Renal cortex interstitium (tissue), 11 donors: ENCODE measurements at regions not wholly inside any gene's neighbourhood (a gene's known extent, or its start where the extent isn't known, plus 50 kb on each side); places are given as distances from the start of the nearest gene placed in this dataset.
"Not testable (repeated sequence)": the region's sequence is repeated elsewhere in the genome, so short reads cannot be mapped to it uniquely, and the experiment has no call there.

Experiments used
- DNase-seq, 11 donors: peaks; one replicate each; pipeline ENCODE4 v3.0.0-alpha.2; 2013; ENCODE audit warnings: low read depth in 9 of 11, low spot score in 4 of 11; ENCODE audit errors: extremely low read depth in 1 of 11

DNA sequence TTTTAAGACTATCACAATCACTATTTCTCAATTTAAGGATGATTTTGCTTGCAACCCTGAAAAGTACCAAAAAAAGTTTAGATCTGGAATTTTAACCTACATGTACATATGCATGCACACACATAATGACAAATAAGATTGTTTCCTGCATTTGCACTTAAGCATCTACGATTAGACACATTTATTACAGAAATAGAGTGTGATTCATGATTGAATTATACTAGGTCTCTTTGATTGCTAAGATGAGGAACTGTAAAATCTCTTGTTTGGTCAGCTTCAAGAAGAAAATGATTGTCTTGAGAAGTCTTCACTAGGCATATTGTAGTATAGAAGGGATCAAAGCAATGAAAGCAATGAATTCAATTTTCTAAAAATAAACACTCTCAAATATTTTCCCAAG, 185.9 kb upstream of the AGR3 start:
- no peak for DNase-seq

DNA sequence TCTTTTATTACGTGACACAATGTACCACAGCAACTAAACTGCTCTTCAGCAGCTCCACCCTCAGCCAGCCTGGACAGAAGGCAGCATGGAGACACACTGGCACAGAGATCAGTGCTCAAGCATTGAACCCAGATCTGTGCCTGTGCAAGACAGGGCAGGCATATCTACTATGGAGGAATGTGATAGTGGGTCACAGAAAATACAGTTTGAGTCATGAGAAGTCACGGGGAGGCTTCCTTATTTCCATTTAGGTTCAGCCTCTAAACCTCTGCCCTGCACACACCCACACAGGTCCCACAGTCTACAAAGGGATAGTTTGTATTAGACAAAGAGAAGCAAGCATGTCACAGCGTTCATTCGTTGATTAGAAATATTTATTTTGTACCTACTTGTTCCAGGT, 187.4 kb upstream of the AGR3 start:
- no peak for DNase-seq

DNA sequence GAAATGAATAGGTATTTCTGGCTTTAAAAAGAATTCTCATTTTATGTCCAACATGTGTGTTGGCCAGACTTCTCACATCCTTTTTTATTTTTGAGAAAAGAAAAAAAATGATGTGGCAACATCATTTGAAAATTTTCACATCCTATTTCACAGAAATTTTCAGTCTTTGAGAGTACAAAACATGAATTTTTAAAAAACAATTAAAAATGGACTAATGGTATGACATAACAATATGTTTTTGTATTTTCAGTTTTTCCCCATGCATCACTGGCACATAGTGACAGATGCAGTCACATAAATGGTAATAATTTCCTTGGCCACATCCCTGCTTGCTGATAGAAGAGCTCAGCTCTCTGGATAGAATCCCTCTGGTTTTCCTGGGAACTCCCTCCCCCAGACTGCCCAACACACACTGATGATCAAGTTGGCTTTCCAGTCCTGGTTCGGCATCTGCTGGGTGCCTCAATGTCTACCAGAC, 188.5 kb upstream of the AGR3 start:
- no peak for DNase-seq

DNA sequence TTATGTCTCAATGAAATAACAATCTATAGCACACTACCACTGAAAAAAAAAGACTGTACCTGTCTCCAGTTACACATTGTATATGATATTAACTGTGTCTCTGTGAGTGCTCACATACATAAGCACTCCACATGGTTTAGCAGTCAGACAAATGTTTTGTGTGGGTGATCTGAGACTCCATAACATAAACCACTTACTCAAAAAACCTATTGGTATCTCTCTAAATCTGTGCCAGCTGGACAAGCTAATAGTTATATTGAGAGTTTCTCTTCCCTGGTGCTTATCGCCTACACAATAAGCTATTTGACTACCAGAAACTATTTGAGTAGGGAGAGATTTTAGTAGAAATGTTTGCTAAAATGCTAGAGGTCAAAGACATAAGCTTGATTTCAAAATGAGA, 190.1 kb upstream of the AGR3 start:
- DNase-seq, result no peak

DNA sequence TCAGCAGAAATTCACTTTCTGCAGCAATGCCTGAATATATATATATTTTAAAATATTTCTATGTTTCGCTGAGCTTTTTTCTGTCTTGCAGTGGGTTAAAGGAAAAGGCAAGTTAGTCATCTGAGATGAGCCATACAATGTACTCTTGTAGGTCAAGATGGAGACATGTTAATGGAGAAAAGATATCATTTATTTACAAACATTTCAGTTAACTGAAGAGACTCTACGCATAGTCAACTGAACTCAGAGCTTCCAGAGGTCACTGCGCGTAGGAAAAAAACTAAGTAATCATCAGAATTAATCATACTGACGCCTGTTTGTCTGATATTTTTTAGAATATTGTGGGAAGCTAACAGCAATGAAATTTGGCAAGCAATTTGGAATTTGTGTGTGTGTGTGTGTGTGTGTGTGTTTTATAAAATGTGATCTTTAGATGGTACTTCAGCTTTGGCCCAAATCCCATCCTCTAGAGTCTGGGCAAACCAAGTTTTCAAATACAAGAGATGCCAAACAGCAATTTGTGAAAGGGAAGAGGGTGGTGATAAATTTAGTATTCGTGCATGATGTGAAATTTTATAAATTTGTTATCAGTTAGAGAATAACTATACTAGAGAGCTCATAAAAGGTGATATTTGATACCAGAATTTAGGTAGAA, 193.9 kb upstream of the AGR3 start:
- no peak for DNase-seq

DNA sequence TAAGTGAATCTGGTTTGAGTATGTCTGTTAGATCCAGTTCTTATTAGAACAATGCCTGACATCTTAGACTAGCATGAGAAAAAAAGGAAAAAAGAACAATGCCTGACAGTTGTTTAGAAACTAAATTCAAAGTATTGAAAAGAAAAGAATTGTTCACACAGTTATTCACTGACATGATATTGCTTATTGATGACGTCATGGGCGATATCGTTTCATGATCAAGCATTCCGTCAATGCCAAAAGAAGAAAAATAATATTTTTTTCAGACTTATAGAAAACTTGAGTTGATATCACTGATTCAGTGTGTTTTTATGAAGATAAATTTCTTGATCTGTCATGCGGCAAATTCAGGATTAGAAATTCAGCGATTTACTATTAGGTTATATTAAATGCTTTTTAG, 196.5 kb upstream of the AGR3 start:
- no peak for DNase-seq

DNA sequence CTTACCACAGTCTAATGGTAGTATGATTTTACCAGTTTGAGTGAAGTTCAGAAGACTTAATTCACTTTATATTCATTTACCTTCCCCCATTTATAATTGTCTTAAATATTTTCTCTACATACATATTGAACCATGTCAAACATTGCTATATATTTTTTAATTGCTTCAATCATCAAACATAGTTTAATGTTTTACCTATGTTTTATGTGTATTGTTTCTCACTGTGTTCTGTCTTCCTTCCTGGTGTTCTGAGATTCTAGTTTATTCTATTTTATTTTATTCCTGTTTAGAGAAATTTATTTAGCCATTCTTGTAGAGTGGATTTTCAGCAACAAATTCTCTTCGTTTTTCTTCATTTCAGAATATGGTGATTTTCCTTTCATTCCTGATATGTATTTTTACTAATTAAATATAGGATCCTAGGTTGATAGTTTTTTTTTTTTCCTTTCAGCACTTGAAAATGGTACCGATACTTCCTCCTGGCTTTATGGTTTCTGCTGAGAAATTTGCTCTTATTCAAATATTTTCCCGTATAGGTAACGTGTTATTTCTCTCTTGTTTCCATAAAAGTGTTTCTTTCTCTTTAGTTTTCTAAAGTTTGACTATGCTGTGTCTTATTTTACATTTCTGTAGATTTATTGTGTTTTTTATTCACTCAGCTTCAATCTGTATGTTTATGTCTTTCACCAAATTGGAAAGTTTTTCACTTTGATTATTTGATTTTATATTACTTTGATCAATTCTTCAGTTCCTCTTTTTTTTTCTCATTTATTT, 201.8 kb upstream of the AGR3 start:
- no peak for DNase-seq

DNA sequence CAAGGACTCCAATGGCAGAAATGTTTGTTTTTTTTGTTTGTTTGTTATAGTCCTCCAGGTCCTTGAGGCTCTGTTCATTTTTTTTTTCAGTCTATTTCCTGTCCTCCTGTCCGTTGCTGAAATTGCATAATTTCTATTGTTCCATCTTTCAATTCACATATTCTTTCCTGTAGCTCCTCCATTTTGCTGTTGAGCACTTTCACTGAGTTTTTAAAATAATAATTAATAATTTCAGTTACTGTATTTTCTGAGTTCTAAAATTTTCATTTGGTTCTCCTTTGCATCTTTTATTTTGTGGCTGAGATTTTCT, 202.3 kb upstream of the AGR3 start:
- DNase-seq, result no peak

DNA sequence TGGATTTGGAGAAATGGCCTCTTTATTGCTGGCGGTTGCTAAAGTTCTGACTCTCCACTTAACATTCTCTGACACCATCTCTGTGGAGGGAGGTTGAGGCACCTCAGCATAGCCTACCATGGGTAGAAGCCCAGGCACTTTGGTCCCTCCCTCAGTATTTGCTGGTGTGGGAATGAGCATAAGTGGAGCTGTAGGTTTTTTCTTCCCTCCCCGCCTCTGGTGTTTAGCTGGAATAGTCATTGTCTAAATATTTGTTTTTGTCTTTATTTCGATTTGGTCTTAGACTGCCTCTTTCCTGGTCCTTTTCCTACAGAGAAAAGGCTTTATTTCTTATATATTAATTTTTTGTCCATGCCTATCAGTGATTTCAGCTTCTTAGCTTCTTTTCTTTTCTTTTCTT, 203.4 kb upstream of the AGR3 start:
- DNase-seq, result no peak

DNA sequence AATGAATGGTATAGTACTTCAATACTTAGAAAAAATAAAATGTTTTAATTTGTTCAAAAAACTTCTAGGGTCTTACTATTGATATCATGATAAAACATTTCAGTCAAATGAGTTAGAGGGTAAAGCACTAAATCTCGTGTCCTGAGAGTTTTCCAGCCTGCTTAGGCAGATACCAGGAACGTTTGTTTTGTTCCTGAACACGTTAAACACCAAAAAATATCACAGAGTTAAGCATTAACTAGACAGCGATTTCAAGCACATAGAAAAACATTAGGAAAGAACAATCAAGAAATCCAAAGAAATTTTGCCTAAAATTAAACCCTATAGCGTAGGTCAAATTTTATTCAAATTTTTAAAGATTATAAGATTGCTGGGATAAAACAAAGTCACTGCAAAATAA, 204.6 kb upstream of the AGR3 start:
- no peak for DNase-seq

DNA sequence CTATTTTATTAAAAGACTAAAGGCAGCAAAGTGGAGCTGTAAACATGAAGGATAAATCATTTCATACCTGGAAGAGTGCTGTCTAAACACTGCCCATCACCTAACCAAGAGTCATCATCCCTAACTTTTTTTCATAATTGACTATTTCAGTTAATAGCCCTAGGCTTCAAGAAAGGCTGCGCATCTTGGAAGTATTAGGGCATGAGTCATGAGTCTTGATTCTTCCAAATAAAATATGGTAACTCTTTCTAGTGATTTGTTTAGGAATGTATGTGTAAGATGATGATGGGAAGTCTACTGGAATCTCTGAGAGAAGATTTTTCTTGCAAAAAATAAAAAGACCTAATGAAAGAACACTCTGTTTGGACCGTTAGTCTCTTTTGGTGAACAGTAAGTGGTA, 207.7 kb upstream of the AHR start:
- DNase-seq, result no peak

DNA sequence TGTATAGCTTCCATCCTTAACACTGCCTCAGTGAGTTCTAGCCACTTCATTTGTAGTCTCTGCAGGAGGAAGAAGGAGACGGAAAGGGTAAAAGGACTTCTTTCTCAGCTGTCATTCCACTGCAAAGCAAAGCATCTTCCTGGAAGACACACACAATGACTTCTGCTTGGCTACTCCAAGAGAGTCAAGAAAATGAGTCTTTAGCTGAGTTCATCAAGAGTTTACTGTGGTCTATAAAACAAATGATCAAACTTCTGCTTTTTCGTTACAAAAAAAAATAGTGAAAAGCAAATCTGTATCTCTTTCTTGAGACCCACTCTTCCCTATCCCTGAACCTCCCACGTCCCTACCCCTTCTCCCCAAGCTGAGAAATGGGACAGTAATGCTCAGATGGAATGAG, 205.0 kb upstream of the AHR start:
- DNase-seq, result no peak

DNA sequence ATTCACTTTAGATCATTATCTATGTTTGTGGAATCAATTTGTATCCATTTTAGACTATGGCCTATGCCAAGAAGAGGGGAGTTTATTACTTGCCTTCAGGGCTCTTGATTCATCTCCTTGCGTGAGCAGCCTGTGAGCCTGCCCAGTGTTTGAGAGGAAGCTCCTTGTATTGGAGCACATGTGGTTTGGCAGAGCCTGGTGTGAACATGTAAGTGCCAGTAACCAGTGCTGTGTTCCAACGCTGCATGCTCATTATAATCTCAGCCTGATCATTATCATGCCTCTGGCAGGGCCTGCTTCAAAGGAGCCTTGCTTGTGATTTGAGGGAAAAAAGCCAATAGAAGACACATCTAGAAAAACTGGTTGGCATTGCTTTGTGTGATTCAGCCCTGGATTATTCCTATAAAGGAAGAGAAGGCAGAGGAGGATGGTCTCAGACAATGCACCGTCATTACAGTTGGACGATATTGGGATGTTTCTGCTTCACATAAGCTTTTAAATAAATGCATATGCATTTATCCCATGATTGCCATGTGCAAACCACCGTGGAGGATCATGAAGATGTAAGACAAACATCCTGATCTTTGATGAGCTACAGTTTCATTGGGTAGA, 203.4 kb upstream of the AHR start:
- DNase-seq, result no peak

DNA sequence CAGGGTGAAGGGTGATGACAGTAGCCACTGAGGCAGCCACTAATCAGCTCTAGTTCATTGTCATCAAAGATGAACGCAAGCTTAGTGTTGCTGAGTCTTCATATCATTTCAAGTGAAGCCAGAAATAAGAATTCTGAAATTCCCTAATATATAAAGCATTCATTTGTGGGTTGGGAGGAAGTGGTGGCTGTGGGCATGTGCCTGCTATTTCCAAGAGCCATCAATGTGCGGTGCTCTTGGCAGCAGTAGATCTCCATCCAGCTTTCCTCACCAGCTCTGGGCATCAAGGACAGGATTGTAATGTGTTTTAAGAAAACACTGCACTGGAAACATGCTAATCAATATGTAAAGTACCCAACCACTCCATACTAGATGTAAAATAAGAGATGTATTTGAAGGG, 202.5 kb upstream of the AHR start:
- no peak for DNase-seq

DNA sequence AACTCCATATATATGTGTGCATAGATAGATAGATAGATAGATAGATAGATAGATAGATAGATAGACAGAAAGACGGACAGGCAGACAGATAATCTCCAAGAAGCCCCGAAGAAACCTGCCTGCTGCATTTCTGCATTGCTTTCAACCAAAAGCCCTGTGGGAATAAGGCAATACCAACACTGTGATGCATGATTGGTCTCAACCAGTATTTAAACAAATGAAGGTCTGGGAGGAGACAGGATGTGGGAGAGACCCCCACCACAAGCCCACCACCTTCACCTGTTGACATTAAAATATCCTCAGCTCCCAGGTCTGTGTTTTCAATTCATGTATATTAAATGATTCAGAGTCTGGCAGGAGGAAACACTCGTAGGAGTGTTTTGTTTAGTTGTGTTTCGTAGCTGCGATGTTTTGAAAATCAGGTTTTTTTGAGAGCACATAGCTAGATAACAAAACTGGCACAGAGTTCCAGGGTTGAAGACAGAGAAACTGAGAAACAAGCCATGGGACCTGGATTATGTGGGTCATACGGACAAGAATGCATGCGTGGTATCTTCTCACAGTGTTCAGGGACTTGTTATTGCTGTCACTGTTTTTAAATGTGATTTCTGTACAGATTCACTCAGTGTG, 200.7 kb upstream of the AHR start:
- DNase-seq, result no peak

DNA sequence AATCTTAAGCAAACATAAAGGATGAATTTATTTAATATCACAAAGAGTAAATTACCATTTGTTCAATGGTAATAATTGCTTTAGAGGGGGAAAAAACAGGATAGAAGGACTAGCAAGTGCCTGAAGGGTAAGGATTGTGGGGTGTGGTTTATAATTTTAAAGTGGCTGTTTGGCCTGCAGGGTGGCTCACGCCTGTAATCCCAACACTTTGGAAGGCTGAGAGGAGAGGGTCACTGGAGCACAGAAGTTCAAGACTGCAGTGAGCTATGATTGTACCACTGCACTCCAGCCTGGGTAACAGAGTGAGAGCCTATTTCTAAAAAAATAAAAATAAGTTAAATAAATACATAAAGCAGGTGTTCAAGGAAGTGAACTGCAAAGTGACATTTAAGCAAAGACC, 199.9 kb upstream of the AHR start:
- DNase-seq, result no peak

DNA sequence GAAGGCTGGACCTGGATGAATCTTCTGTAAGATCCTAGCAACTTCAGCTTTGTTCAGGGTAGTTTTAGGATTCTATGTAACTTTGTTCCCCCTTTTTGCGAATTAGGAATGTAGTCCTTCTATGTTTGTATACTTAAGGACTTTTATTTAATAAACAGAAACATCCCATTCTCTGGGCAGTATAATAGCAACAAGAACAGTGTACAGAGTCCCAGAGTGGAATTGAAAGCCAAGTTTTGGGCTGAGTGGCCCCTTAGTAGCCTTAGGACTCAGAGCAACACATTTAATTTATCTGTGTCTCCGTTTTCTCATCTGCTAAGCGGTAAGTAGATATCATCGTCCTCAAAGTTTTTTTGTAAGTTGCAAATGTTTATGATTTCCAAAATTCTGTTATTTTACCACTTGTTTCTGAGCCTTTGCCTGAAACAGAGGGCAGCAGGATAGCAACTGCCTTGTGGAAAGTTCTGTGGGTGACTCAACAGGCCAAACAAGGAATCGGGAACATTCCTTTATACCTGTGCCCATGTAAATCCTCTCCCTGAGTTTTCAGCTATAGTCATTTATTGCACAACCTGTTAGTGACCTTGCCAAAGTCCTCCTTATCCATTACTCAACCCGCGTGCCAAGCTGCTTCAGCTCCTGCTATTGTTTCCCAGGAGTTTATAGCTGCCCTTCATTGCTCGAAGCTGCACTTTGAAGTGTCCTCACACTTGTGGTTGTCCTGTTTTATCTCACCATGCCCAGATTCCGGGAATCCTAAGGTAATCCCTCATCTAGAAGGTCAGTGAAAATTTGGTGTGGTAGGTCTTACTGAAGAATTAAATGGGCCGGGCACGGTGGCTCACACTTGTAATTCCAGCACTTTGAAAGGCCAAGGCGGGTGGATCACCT, 199.1 kb upstream of the AHR start:
- no peak for DNase-seq

DNA sequence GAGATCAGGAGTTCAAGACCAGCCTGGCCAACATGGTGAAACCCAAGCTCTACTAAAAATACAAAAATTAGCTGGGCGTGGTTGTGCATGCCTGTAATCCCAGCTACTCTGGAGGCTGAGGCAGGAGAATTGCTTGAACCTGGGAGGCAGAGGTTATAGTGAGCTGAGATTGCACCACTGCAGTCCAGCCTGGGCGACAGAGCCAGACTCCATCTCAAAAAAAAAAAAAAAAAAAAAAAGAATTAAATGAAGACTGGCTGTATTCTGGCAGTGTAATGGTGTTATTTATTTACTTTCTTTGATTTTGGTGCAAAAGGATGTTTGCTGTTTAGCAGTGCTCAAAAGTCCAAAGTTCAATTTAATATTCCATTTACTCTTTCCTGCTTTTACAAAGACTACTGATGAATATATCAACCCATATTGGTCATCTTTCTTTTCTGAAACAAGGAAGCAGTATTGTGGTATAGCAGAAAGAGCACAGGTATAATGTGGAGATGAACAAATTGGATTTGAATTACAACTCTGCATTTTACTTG, 198.4 kb upstream of the AHR start:
- DNase-seq, result not testable (repeated sequence)

DNA sequence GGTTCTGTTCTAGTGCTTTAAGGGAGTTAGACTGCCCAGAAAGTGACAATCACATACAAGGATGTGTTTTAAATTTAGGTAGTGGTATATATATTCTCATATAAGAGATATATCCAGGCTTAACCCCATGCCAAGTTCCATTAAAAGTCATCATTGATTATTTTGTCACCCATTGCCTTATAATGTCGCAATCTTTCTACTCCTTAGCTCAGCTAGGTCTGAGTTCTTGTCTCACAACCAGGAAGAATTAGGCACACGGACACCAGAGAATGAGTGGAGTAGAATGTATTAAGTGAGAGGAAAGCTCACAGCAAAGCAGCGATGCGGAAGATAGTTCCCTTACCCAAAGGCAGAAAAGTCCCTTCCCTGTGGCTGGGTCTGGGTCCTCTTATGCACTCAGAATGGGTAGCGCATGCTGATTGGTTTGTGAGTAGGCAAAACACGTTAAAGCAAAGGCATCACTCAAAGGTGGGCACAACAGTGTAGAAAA, 197.2 kb upstream of the AHR start:
- DNase-seq, result no peak
